ENCODE measurements at regions not wholly inside any gene's neighbourhood (a gene's known extent, or its start where the extent isn't known, plus 50 kb on each side); places are given as distances from the start of the nearest gene placed in this dataset.

DNA sequence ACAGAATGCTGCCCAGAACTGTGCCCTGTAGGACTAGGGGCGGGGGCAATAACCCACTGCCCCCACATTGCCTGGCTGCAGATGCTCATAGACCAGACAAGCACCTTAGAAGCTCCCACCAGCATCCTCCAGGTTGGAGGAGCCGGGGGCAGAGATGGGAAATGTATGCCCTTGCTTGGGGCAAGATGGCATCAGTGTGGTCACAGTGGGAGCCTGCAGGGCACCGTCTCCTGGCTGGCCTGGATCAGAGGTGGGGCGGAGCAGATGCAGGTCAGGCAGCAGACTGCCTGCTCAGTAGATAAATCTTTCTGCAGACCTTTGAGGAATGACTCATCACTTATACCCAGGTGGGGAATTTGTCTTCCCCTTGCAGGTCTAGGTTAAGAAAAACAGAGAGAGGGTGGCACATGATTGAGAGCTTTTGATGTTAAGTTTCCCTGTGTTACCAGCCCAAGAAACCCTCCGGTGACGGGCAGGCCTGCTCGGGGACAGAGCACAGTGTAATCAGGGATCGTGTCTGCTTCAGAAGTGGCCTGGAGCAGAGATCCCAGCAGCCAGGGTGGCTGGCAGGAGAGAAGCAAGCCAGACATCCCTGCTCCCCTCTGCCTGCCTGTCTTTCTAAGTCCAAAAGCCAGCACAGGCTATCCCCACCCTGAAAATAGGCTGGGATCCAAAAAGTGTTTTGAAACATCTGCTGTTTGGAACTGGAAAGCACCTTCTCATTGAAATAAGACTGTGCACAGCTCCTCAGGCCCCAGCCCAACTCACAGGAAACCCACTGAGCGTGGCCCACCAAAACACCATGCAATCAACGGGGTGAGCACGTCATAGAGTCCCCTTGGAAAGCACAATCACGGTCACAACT is 50.7 kb upstream of the RPL38 start:
- no peaks in the 10 kb centered on the region for H3K27me3 ChIP-seq (ENCODE audit: insufficient read depth, low read depth, severe bottlenecking)
- peak; percentile 60 for DNase-seq
- H3K36me3 ChIP-seq, result no peaks in the 10 kb centered on the region
- H3K27ac ChIP-seq, result peak overlapping the region; percentile 63
- peaks cover 14% of the 10 kb centered on the region for H3K9me3 ChIP-seq (ENCODE audit: severe bottlenecking)
- no peak overlapping the region for H3K4me3 ChIP-seq (ENCODE audit: low read depth, low read length)
- TF ChIP-seq, protein P1, sequence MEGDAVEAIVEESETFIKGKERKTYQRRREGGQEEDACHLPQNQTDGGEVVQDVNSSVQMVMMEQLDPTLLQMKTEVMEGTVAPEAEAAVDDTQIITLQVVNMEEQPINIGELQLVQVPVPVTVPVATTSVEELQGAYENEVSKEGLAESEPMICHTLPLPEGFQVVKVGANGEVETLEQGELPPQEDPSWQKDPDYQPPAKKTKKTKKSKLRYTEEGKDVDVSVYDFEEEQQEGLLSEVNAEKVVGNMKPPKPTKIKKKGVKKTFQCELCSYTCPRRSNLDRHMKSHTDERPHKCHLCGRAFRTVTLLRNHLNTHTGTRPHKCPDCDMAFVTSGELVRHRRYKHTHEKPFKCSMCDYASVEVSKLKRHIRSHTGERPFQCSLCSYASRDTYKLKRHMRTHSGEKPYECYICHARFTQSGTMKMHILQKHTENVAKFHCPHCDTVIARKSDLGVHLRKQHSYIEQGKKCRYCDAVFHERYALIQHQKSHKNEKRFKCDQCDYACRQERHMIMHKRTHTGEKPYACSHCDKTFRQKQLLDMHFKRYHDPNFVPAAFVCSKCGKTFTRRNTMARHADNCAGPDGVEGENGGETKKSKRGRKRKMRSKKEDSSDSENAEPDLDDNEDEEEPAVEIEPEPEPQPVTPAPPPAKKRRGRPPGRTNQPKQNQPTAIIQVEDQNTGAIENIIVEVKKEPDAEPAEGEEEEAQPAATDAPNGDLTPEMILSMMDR (IDR thresholded peaks at IDR 0.05; ENCODE audit: low read depth, low read length), result no peak

DNA sequence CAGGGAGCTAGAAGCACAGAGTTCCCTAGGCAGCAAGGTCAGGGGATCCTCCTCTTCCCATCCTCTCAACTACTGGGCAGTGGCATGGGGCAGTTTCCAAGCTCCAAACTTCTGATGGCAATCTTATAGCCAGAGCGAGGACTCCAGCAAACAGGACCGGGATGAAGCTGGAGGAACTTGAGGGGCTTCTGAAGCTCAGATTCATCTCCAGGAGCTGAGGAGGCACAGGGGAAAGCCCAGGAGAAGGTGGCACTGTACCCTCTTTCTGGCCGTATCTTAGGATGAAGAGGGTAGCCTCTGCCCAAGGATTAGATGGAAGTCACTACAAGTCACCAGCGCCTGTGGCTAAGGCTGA is 50.0 kb upstream of the RPL38 start:
- Histone ChIP-seq H3K36me3 (no peaks in the 10 kb centered on the region), H3K9me3 (ENCODE audit: severe bottlenecking) (peaks cover 19% of the 10 kb centered on the region), H3K27ac (peak overlapping the region; percentile 63), H3K4me3 (ENCODE audit: low read depth, low read length) (no peak overlapping the region), H3K27me3 (ENCODE audit: insufficient read depth, low read depth, severe bottlenecking) (no peaks in the 10 kb centered on the region)
- TF ChIP-seq, protein P1 (IDR thresholded peaks at IDR 0.05; ENCODE audit: low read depth, low read length), result no peak
- no peak for DNase-seq
